ENCODE measurements at regions not wholly inside any gene's neighbourhood (a gene's known extent, or its start where the extent isn't known, plus 50 kb on each side); places are given as distances from the start of the nearest gene placed in this dataset.
"Not testable (repeated sequence)": the region's sequence is repeated elsewhere in the genome, so short reads cannot be mapped to it uniquely, and the experiment has no call there.

- not testable (repeated sequence) for DNase-seq
Measured at GRCh38 chrY:4362455-4362854, 637.6 kb upstream of the PCDH11Y start.

- DNase-seq, result peak; percentile 1
Measured at GRCh38 chrY:4403790-4404189, 596.3 kb upstream of the PCDH11Y start.
